Uterus (tissue), 2 donors: ENCODE measurements at regions not wholly inside any gene's neighbourhood (a gene's known extent, or its start where the extent isn't known, plus 50 kb on each side); places are given as distances from the start of the nearest gene placed in this dataset.

Experiments
- POLR2A ChIP-seq, 2 donors: fragments of 450-650 bp; IDR thresholded peaks; one replicate each; pipeline ENCODE4 v1.6.1; 2016; ENCODE audit warnings: antibody characterized with exemption in 2 of 2, mild to moderate bottlenecking in 1 of 2, moderate library complexity in 1 of 2
- TF ChIP-seq, protein P1 (sequence below), 4 experiments: fragments of 200-600 bp in 2 of 4; fragments of 450-650 bp in 2 of 4; sonication (generic) in 2 of 4; IDR thresholded peaks; one replicate each; pipeline ENCODE4 v1.5.1; 2016 to 2019; ENCODE audit warnings: antibody characterized with exemption in 4 of 4, mild to moderate bottlenecking in 2 of 4, moderate library complexity in 1 of 4

DNA sequence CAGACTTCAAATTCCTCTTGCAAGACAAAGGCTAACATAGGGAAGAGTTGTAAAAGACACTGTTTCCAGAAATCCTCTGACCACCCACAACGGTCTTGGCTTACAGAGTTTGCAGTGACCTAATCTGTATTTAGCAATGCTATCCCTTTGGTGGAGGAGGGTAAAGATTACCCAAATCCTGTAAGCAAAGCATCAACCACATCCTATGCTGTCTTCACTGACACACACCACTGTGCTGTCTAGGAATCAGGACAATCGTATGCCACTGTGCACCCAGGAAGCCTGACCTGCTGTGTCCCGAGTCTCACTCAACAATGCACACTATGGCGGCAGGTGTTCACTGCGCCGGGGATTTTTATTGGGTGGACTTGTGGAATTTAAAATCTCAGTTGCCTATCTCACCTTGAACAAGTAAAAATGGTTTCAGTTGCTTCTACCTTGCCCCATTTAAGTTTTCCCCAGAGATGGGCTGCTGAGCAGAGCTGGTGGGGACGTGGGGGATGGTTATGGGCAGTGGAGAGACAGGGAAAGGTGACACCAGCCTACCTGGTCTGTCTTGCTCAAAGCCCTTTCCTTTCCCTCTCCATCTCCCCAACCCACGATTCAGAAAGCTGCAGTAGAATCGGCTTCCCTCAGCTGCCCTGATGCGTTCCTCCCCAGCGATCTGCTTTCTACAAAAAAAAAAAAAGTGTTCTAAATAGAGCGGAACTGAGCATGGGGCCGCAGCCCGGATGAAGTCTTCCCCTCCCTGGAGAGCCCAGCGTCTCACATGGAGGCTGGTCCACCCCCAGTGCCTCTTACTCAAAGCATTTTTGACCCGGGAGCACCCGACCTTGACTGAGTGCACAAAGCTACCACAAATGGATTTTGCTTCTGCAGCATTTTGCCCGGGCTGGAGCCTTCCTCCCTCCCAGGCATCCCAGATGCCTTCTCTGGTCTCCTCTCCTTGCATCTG, 271.5 kb downstream of the SOX9 start:
- TF ChIP-seq, protein P1, sequence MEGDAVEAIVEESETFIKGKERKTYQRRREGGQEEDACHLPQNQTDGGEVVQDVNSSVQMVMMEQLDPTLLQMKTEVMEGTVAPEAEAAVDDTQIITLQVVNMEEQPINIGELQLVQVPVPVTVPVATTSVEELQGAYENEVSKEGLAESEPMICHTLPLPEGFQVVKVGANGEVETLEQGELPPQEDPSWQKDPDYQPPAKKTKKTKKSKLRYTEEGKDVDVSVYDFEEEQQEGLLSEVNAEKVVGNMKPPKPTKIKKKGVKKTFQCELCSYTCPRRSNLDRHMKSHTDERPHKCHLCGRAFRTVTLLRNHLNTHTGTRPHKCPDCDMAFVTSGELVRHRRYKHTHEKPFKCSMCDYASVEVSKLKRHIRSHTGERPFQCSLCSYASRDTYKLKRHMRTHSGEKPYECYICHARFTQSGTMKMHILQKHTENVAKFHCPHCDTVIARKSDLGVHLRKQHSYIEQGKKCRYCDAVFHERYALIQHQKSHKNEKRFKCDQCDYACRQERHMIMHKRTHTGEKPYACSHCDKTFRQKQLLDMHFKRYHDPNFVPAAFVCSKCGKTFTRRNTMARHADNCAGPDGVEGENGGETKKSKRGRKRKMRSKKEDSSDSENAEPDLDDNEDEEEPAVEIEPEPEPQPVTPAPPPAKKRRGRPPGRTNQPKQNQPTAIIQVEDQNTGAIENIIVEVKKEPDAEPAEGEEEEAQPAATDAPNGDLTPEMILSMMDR (IDR thresholded peaks at IDR 0.05) = no peak
- TF ChIP-seq POLR2A (IDR thresholded peaks at IDR 0.05) = no peak
